ENCODE measurements at regions not wholly inside any gene's neighbourhood (a gene's known extent, or its start where the extent isn't known, plus 50 kb on each side); places are given as distances from the start of the nearest gene placed in this dataset.

DNA sequence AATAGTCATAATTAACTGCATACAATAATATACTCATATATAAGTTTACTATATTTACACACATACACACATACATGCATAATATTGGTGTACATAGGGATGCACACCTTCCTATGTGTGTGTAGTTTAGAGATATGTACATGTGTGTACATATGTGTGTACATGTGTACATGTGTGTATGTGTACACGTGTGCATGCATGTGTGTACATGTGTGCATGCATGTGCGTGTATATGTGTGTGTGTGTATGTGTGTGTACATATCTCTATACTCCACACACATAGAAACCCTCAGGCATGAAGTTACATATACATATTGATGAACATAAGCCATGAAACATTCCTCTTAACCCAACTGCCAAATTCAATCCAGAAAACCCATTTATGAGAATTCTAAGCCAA lies 547.8 kb downstream of the TLR4 start:
- TF ChIP-seq PBX3 (CRISPR knock-in tag; IDR thresholded peaks at IDR 0.05): no peak
- TF ChIP-seq YY1 (tag by site-specific recombination; IDR thresholded peaks at IDR 0.05): no peak
- TF ChIP-seq HOXA7 (CRISPR knock-in tag; IDR thresholded peaks at IDR 0.05; ENCODE audit: borderline replicate concordance): no peak
- no peak for TF ChIP-seq SP2 (tag by site-specific recombination; IDR thresholded peaks at IDR 0.05)
- no peak for TF ChIP-seq CTCF (tag by site-specific recombination; IDR thresholded peaks at IDR 0.05)
- TF ChIP-seq PATZ1 (tag by site-specific recombination; IDR thresholded peaks at IDR 0.05): no peak
- TF ChIP-seq ZNF621 (tag by site-specific recombination; IDR thresholded peaks at IDR 0.05): no peak
- no peak for TF ChIP-seq ZNF175 (tag by site-specific recombination; IDR thresholded peaks at IDR 0.05)
- TF ChIP-seq ZBTB7A (tag by site-specific recombination; IDR thresholded peaks at IDR 0.05; ENCODE audit: low read depth): no peak

All from HEK293 (cell line).